Nephron (organoid): ENCODE measurements at regions not wholly inside any gene's neighbourhood (a gene's known extent, or its start where the extent isn't known, plus 50 kb on each side); places are given as distances from the start of the nearest gene placed in this dataset.

ENCODE experiments used
- H3K27ac Mint-ChIP-seq, 3 experiments: 2 replicates each; pipeline ENCODE4 v1.8.0; 2020; ENCODE audit warnings: mixed read lengths in 3 of 3, mild to moderate bottlenecking in 2 of 3, moderate library complexity in 1 of 3
- H3K27me3 Mint-ChIP-seq: 2 replicates; pipeline ENCODE4 v1.8.0; 2021; ENCODE audit warnings: low read depth, mild to moderate bottlenecking, moderate library complexity, mixed read lengths
- H3K36me3 Mint-ChIP-seq: 2 replicates; pipeline ENCODE4 v1.8.0; 2020; ENCODE audit warnings: low read depth, mixed read lengths
- H3K4me1 Mint-ChIP-seq: 2 replicates; pipeline ENCODE4 v1.8.0; 2020; ENCODE audit warnings: mixed read lengths
- H3K4me3 Mint-ChIP-seq, 3 experiments: 2 replicates each; pipeline ENCODE4 v1.8.0; 2020; ENCODE audit warnings: mild to moderate bottlenecking in 3 of 3, mixed read lengths in 3 of 3, moderate library complexity in 2 of 3
- H3K9me3 Mint-ChIP-seq: 2 replicates; pipeline ENCODE4 v1.8.0; 2020; ENCODE audit warnings: mixed read lengths
- CTCF ChIP-seq, 3 experiments: fragments of 200-600 bp; sonication (generic); IDR thresholded peaks; one replicate each; pipeline ENCODE4 v1.5.0; 2021; ENCODE audit warnings: antibody characterized with exemption in 3 of 3; ENCODE audit not compliant: unreplicated experiment in 3 of 3

- Mint-ChIP-seq H3K27ac (no peak overlapping the region), H3K27me3 (peaks cover 29% of the 10 kb centered on the region), H3K9me3 (no peaks in the 10 kb centered on the region), H3K36me3 (no peaks in the 10 kb centered on the region), H3K4me3 (no peak overlapping the region), H3K4me1 (peaks cover 4% of the 10 kb centered on the region)
- no peak for TF ChIP-seq CTCF (IDR thresholded peaks at IDR 0.05; ENCODE audit: unreplicated experiment in 3 of 3)
Observed at GRCh38 chr7:156148547-156148946, 336.3 kb upstream of the SHH start.

DNA sequence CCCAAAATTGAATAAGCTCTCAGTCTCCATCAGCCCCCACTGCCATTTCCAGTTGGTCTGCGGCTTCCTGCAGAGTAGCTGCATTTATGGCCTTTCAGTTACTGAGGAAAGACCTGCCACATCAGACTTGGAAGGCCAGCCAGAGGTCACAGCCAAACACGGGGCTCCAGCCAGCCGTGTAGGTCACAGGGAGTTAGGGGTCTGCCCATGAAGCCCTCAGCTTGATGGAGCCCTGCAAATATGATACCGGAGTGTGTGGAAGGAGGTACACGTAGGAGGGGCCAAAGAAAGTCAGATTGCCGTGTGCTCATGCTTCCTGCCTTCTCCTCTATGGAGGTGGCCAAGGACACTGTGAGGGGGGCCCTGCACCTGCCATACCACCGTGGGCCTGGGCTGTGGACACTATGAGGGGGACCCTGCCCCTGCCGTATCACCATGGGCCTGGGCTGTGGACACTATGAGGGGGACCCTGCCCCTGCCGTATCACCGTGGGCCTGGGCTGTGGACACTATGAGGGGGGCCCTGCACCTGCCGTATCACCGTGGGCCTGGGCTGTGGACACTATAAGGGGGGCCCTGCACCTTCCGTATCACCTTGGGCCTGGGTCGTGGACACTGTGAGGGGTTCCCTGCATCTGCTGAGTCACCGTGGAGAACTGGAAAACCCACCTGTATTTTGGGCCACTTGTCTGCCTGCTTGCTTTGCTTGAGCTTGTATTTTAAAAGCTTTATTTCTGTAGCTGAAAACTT lies 335.7 kb upstream of the SHH start:
- no peaks in the 10 kb centered on the region for H3K36me3 Mint-ChIP-seq
- peaks cover under 1% of the 10 kb centered on the region for H3K4me1 Mint-ChIP-seq
- H3K27ac Mint-ChIP-seq: no peak overlapping the region
- no peaks in the 10 kb centered on the region for H3K9me3 Mint-ChIP-seq
- no peak overlapping the region for H3K4me3 Mint-ChIP-seq
- no peak for TF ChIP-seq CTCF (IDR thresholded peaks at IDR 0.05; ENCODE audit: unreplicated experiment in 3 of 3)
- H3K27me3 Mint-ChIP-seq: peaks cover 24% of the 10 kb centered on the region

GRCh38 chr7:156147104-156147503 lies 334.8 kb upstream of the SHH start:
- no peak overlapping the region for H3K4me3 Mint-ChIP-seq
- no peaks in the 10 kb centered on the region for H3K9me3 Mint-ChIP-seq
- peaks cover 17% of the 10 kb centered on the region for H3K27me3 Mint-ChIP-seq
- no peak for TF ChIP-seq CTCF (IDR thresholded peaks at IDR 0.05; ENCODE audit: unreplicated experiment in 3 of 3)
- H3K36me3 Mint-ChIP-seq: no peaks in the 10 kb centered on the region
- no peaks in the 10 kb centered on the region for H3K4me1 Mint-ChIP-seq
- H3K27ac Mint-ChIP-seq: no peak overlapping the region

GRCh38 chr7:156145996-156146395 lies 333.7 kb upstream of the SHH start:
- no peaks in the 10 kb centered on the region for H3K9me3 Mint-ChIP-seq
- peaks cover 13% of the 10 kb centered on the region for H3K27me3 Mint-ChIP-seq
- no peaks in the 10 kb centered on the region for H3K4me1 Mint-ChIP-seq
- no peak overlapping the region for H3K4me3 Mint-ChIP-seq
- no peak overlapping the region for H3K27ac Mint-ChIP-seq
- H3K36me3 Mint-ChIP-seq: no peaks in the 10 kb centered on the region
- no peak for TF ChIP-seq CTCF (IDR thresholded peaks at IDR 0.05; ENCODE audit: unreplicated experiment in 3 of 3)

- Mint-ChIP-seq H3K27me3 (peaks cover 13% of the 10 kb centered on the region), H3K4me1 (no peaks in the 10 kb centered on the region), H3K4me3 (no peak overlapping the region), H3K36me3 (no peaks in the 10 kb centered on the region), H3K27ac (no peak overlapping the region), H3K9me3 (no peaks in the 10 kb centered on the region)
- no peak for TF ChIP-seq CTCF (IDR thresholded peaks at IDR 0.05; ENCODE audit: unreplicated experiment in 3 of 3)
Observed at GRCh38 chr7:156145184-156145583, 332.9 kb upstream of the SHH start.

DNA sequence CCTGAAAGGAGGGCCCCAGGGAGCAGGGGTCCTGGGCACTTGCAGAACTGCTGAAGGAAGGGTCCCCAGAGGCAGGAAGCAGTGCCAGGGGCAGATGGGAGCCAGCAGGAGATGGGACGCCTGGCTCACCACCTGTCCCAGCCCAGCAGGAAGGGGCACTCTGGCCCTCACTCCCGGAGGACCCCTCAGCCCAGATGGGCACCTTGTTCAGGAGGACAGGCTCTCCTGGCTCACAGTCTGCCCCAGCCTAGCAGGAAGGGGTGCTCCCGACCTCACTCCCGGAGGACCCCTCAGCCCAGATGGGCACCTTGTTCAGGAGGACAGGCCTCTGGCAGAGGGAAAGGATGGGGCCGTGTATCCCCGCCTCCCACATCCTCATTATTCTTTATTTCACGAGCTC lies 331.4 kb upstream of the SHH start:
- Mint-ChIP-seq H3K9me3 (no peaks in the 10 kb centered on the region), H3K27me3 (peaks cover 18% of the 10 kb centered on the region), H3K4me3 (no peak overlapping the region), H3K27ac (no peak overlapping the region), H3K36me3 (no peaks in the 10 kb centered on the region), H3K4me1 (no peaks in the 10 kb centered on the region)
- no peak for TF ChIP-seq CTCF (IDR thresholded peaks at IDR 0.05; ENCODE audit: unreplicated experiment in 3 of 3)
